Liver (tissue), 8 donors: ENCODE measurements at regions not wholly inside any gene's neighbourhood (a gene's known extent, or its start where the extent isn't known, plus 50 kb on each side); places are given as distances from the start of the nearest gene placed in this dataset.

Experiments used
- DNase-seq: peaks from one replicate; pipeline ENCODE4 v3.0.0-alpha.2; 2017; ENCODE audit warnings: low spot score
- H3K27ac ChIP-seq, 2 donors: one replicate each; pipeline ENCODE4 v1.7.0; 2013; ENCODE audit warnings: inconsistent platforms in 2 of 2, low read length in 2 of 2, control low read depth in 1 of 2, low read depth in 1 of 2, mild to moderate bottlenecking in 1 of 2
- H3K27me3 ChIP-seq, 4 donors: one replicate each; pipeline versions ENCODE4 v1.6.1 to v1.7.0; 2013; ENCODE audit warnings: low read length in 3 of 4, inconsistent platforms in 1 of 4, mild to moderate bottlenecking in 1 of 4, moderate library complexity in 1 of 4; ENCODE audit not compliant: control insufficient read depth in 4 of 4, insufficient read depth in 4 of 4
- H3K36me3 ChIP-seq, 4 donors: one replicate each; pipeline versions ENCODE4 v1.6.1 to v1.7.0; 2013; ENCODE audit warnings: low read length in 3 of 4, mild to moderate bottlenecking in 3 of 4, low read depth in 1 of 4, moderate library complexity in 1 of 4; ENCODE audit not compliant: control insufficient read depth in 4 of 4, insufficient read depth in 3 of 4
- H3K4me1 ChIP-seq, 4 donors: one replicate each; pipeline versions ENCODE4 v1.6.1 to v1.7.0; 2013; ENCODE audit warnings: low read length in 3 of 4, mild to moderate bottlenecking in 3 of 4, moderate library complexity in 1 of 4; ENCODE audit not compliant: control insufficient read depth in 4 of 4, insufficient read depth in 4 of 4
- H3K4me3 ChIP-seq, 3 donors: one replicate each; pipeline versions ENCODE4 v1.6.1 to v1.7.0; 2013; ENCODE audit warnings: low read length in 3 of 3, control low read depth in 1 of 3, low read depth in 1 of 3, mild to moderate bottlenecking in 1 of 3
- H3K9ac ChIP-seq, 2 donors: one replicate each; pipeline ENCODE4 v1.7.0; 2013; ENCODE audit warnings: low read length in 2 of 2, mild to moderate bottlenecking in 2 of 2, moderate library complexity in 2 of 2, control low read depth in 1 of 2, low read depth in 1 of 2
- H3K9me3 ChIP-seq, 4 donors: one replicate each; pipeline versions ENCODE4 v1.6.1 to v1.7.0; 2013; ENCODE audit warnings: low read length in 3 of 4; ENCODE audit not compliant: control insufficient read depth in 4 of 4
- EGR1 ChIP-seq, 2 donors: IDR thresholded peaks; 2 replicates each; pipeline ENCODE4 v1.6.1; 2016 to 2018; ENCODE audit warnings: antibody characterized with exemption in 2 of 2, low read depth in 2 of 2
- FOXA1 ChIP-seq: IDR thresholded peaks from 2 replicates; pipeline ENCODE4 v1.6.1; 2016; ENCODE audit warnings: antibody characterized with exemption
- FOXA2 ChIP-seq: IDR thresholded peaks from 2 replicates; pipeline ENCODE4 v1.6.1; 2016; ENCODE audit warnings: antibody characterized with exemption
- GABPA ChIP-seq, 2 donors: IDR thresholded peaks in 1 of 2; conservative IDR thresholded peaks in 1 of 2; 2 replicates each; pipeline ENCODE4 v1.6.1; 2016; ENCODE audit warnings: antibody characterized with exemption in 2 of 2, mild to moderate bottlenecking in 1 of 2, moderate library complexity in 1 of 2
- HNF4A ChIP-seq, 2 donors: conservative IDR thresholded peaks; 2 replicates each; pipeline ENCODE4 v1.6.1; 2016; ENCODE audit warnings: antibody characterized with exemption in 2 of 2, mild to moderate bottlenecking in 2 of 2
- HNF4G ChIP-seq: IDR thresholded peaks from 2 replicates; pipeline ENCODE4 v1.6.1; 2016; ENCODE audit warnings: antibody characterized with exemption
- JUND ChIP-seq, 2 donors: IDR thresholded peaks; 2 replicates each; pipeline ENCODE4 v1.6.1; 2016; ENCODE audit warnings: antibody characterized with exemption in 2 of 2
- NR2F2 ChIP-seq: IDR thresholded peaks from 2 replicates; pipeline ENCODE4 v1.6.1; 2016; ENCODE audit warnings: antibody characterized with exemption
- RAD21 ChIP-seq, 2 donors: IDR thresholded peaks; 2 replicates each; pipeline ENCODE4 v1.6.1; 2016; ENCODE audit warnings: antibody characterized with exemption in 2 of 2, mild to moderate bottlenecking in 2 of 2
- RXRA ChIP-seq, 2 donors: IDR thresholded peaks; 2 replicates each; pipeline ENCODE4 v1.6.1; 2017 to 2018; ENCODE audit warnings: antibody characterized with exemption in 2 of 2, mild to moderate bottlenecking in 1 of 2
- SP1 ChIP-seq: IDR thresholded peaks from 2 replicates; pipeline ENCODE4 v1.6.1; 2018; ENCODE audit warnings: antibody characterized with exemption, mild to moderate bottlenecking
- TAF1 ChIP-seq: conservative IDR thresholded peaks from 2 replicates; pipeline ENCODE4 v1.6.1; 2016; ENCODE audit warnings: antibody characterized with exemption, mild to moderate bottlenecking
- YY1 ChIP-seq: IDR thresholded peaks from 2 replicates; pipeline ENCODE4 v1.6.1; 2016; ENCODE audit warnings: antibody characterized with exemption, mild to moderate bottlenecking
- WGBS: extraction: QIAGEN DNeasy Blood & Tissue Kit; methylation state at CpG from one replicate; pipeline ENCODE4 v1.1.7; 2013; 5-methylcytosine and 5-hydroxymethylcytosine counted together
- TF ChIP-seq, protein P1 (sequence below): IDR thresholded peaks from 2 replicates; pipeline ENCODE4 v1.6.1; 2016; ENCODE audit warnings: antibody characterized with exemption, mild to moderate bottlenecking
- TF ChIP-seq, protein P2 (sequence below): IDR thresholded peaks from 2 replicates; pipeline ENCODE4 v1.6.1; 2016; ENCODE audit warnings: antibody characterized with exemption
- TF ChIP-seq, protein P3 (sequence below): fragments of 150-350 bp; IDR thresholded peaks from 2 replicates; pipeline ENCODE4 v1.5.1; 2017; ENCODE audit warnings: improper control_type of control experiment, low read depth, low read length; ENCODE audit not compliant: missing input control
- TF ChIP-seq, protein P4 (sequence below): IDR thresholded peaks from 2 replicates; pipeline ENCODE4 v1.6.1; 2016; ENCODE audit warnings: antibody characterized with exemption
- donor health status: healthy.
- donor health status: healthy.
- donor health status: healthy.
- donor health status: healthy.
- donor health status: healthy.

DNA sequence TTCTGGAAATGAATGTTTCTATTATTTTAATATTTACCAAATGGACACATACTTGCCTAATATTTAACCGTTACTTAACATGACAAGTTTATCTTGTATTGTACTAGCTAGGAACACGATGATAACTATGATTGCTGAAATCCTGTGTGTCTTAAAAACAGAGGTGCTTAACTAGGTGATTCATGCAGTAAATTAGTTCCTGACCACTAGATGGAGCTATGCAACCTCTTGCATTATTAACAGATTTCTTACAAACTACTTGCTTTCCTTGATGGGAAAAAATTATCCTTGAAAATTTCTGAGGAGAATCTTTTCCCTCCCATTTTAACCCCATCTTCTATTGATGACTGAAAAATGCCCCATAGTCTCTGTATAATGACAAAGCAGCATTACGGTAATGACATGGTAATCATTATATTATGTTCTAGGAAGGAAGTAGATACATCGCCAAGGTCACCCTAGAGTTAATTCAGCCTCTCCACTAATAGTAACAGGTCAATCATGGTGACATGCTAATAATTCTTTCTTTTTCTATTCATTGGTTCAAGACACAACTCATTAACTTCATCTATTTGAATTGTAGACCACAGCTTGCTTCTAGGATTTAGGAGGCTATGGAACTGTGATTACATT is 844.2 kb downstream of the RAPGEF2 start:
- no peak for DNase-seq
- Histone ChIP-seq H3K4me3 (no peak overlapping the region), H3K4me1 (no peaks in the 10 kb centered on the region), H3K27me3 (peaks cover 0 to 3% (median 0%) of the 10 kb centered on the region in 4 donors), H3K9me3 (no peaks in the 10 kb centered on the region), H3K27ac (no peak overlapping the region), H3K36me3 (no peaks in the 10 kb centered on the region), H3K9ac (no peak overlapping the region)
- WGBS = 40% methylated on average over 4 of the region's 4 CpGs
- TF ChIP-seq RAD21 (IDR thresholded peaks at IDR 0.05) (peak; percentile 71 to 80), FOXA1 (no peak), HNF4G (no peak), SP1 (no peak), FOXA2 (no peak), RXRA (IDR thresholded peaks at IDR 0.05) (no peak), EGR1 (IDR thresholded peaks at IDR 0.05; ENCODE audit: low read depth in 2 of 2) (no peak), YY1 (no peak), GABPA (IDR thresholded peaks at IDR 0.05 in 1 of 2, conservative IDR thresholded peaks at IDR 0.05 in 1 of 2) (no peak), TAF1 (no peak), JUND (IDR thresholded peaks at IDR 0.05) (peak in 1 of 2 donors; percentile 15)
- TF ChIP-seq, protein P1, sequence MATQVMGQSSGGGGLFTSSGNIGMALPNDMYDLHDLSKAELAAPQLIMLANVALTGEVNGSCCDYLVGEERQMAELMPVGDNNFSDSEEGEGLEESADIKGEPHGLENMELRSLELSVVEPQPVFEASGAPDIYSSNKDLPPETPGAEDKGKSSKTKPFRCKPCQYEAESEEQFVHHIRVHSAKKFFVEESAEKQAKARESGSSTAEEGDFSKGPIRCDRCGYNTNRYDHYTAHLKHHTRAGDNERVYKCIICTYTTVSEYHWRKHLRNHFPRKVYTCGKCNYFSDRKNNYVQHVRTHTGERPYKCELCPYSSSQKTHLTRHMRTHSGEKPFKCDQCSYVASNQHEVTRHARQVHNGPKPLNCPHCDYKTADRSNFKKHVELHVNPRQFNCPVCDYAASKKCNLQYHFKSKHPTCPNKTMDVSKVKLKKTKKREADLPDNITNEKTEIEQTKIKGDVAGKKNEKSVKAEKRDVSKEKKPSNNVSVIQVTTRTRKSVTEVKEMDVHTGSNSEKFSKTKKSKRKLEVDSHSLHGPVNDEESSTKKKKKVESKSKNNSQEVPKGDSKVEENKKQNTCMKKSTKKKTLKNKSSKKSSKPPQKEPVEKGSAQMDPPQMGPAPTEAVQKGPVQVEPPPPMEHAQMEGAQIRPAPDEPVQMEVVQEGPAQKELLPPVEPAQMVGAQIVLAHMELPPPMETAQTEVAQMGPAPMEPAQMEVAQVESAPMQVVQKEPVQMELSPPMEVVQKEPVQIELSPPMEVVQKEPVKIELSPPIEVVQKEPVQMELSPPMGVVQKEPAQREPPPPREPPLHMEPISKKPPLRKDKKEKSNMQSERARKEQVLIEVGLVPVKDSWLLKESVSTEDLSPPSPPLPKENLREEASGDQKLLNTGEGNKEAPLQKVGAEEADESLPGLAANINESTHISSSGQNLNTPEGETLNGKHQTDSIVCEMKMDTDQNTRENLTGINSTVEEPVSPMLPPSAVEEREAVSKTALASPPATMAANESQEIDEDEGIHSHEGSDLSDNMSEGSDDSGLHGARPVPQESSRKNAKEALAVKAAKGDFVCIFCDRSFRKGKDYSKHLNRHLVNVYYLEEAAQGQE = no peak
- TF ChIP-seq, protein P2, sequence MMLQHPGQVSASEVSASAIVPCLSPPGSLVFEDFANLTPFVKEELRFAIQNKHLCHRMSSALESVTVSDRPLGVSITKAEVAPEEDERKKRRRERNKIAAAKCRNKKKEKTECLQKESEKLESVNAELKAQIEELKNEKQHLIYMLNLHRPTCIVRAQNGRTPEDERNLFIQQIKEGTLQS = no peak
- TF ChIP-seq, protein P3, sequence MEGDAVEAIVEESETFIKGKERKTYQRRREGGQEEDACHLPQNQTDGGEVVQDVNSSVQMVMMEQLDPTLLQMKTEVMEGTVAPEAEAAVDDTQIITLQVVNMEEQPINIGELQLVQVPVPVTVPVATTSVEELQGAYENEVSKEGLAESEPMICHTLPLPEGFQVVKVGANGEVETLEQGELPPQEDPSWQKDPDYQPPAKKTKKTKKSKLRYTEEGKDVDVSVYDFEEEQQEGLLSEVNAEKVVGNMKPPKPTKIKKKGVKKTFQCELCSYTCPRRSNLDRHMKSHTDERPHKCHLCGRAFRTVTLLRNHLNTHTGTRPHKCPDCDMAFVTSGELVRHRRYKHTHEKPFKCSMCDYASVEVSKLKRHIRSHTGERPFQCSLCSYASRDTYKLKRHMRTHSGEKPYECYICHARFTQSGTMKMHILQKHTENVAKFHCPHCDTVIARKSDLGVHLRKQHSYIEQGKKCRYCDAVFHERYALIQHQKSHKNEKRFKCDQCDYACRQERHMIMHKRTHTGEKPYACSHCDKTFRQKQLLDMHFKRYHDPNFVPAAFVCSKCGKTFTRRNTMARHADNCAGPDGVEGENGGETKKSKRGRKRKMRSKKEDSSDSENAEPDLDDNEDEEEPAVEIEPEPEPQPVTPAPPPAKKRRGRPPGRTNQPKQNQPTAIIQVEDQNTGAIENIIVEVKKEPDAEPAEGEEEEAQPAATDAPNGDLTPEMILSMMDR = peak; percentile 64
- TF ChIP-seq, protein P4, sequence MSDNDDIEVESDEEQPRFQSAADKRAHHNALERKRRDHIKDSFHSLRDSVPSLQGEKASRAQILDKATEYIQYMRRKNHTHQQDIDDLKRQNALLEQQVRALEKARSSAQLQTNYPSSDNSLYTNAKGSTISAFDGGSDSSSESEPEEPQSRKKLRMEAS = no peak

DNA sequence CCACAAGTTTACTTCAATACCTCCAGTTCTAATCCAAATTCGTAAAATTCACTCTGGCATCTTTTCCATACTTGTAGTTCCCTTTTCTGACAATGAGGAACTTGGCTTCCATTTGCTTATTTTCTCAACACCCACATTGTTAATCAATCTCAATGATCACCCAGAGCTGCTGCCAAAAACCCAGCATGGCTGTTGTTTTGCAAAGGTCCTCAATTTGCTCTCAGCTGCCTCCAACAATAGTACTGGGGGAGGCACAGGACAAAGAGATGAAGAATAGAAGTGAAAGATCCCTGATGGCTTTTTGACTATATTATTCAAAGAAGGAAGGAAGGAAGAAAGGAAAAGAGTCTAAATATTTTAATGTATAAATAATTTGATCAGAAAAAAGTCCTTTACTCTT is 847.8 kb downstream of the RAPGEF2 start:
- 48% methylated on average over 1 of the region's 1 CpG for WGBS
- no peak overlapping the region for H3K4me3 ChIP-seq

More for the DNA sequence above, 847.8 kb downstream of the RAPGEF2 start:
- Histone ChIP-seq H3K4me1 (no peaks in the 10 kb centered on the region), H3K9ac (no peak overlapping the region), H3K27me3 (peaks cover 0 to 3% (median 0%) of the 10 kb centered on the region in 4 donors), H3K9me3 (no peaks in the 10 kb centered on the region), H3K27ac (no peak overlapping the region), H3K36me3 (no peaks in the 10 kb centered on the region)
- no peak for DNase-seq
- TF ChIP-seq, protein P3 = no peak
- TF ChIP-seq HNF4A (conservative IDR thresholded peaks at IDR 0.05) = no peak
- TF ChIP-seq NR2F2 = no peak
